Cardiac septum (tissue), 1 donor: ENCODE measurements at regions not wholly inside any gene's neighbourhood (a gene's known extent, or its start where the extent isn't known, plus 50 kb on each side); places are given as distances from the start of the nearest gene placed in this dataset.

ENCODE experiments used
- DNase-seq: peaks from one replicate; pipeline ENCODE4 v3.0.0-alpha.2; 2020; ENCODE audit warnings: low spot score
- intact Hi-C: fragments of 100-400 bp; cut with DNase I; formaldehyde crosslinking; loops from one replicate; pipeline ENCODE4 v1.14.0; 2022
- donor health status: DM: no; HTN: no; CAD: no.

- DNase-seq, result no peak
- intact Hi-C loops, result no loop called here
Observed at GRCh38 chr21:43364261-43364510, 62.7 kb downstream of the SIK1 start.

DNA sequence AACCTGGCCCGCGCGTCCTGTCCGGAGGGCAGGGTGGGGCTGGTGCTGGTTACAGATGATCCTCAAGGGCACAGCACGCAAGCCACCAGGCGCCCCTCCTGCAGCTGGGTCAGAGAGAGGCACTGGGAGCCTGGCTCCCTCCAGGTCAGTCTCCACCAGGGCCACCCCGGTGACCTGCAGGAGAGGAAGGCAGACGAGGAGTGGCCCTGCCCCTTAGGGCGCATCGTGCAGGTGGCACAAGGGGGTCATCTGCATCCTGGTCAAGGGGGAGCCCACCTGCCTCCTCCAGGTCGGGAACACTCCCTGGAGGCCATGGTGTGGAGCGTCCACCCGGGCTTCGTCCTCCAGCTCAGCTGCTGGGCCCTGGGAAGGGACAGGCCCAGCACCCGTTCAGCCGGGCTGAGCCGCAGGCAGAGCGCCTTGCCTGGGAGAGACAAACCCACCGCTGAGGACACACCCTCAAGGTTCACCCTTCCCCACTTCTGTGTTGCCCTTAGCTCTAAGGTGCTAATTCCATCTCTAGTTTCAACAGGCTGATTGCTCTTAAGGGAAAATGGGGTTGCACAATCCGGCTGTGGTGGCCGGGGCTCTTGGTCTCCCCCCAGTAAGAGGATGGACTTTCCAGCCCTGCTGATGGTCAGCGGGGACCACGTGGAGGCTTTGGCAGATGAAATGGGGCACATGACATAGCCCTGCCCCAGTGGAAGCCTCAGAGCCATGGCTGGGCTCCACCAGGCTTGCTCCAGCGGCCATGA, 63.2 kb downstream of the SIK1 start:
- intact Hi-C loops, result no loop called here
- no peak for DNase-seq

- intact Hi-C loops, result no loop called here
- no peak for DNase-seq
Observed at GRCh38 chr21:43362915-43363314, 64.0 kb downstream of the SIK1 start.

DNA sequence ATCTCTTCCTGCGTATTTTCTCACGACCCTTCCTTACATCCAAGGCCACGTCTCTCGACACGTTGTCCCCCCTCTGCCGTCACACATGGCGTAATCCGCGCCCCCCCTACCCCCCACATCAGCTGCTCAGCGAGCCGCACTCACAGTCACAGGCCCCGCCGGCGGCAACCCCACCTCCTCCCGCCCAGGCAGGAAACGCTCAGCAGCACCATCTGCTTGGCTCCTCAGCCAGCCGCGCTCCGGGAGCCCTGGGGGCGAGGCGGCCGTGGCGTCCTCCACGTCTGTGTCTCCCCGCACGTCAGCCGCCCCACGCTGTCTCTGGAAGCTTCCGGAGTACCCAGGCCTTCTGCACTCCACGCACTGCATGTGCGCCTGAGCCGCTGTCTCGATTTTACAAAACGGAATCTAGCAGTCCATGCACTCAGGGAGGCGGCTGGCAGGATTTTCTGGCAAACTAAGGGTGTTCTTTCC, 64.6 kb downstream of the SIK1 start:
- intact Hi-C loops, result no loop called here
- peak; percentile 87 for DNase-seq

- no peak for DNase-seq
- intact Hi-C loops, result no loop called here
Observed at GRCh38 chr21:43361493-43362296, 65.2 kb downstream of the SIK1 start.

DNA sequence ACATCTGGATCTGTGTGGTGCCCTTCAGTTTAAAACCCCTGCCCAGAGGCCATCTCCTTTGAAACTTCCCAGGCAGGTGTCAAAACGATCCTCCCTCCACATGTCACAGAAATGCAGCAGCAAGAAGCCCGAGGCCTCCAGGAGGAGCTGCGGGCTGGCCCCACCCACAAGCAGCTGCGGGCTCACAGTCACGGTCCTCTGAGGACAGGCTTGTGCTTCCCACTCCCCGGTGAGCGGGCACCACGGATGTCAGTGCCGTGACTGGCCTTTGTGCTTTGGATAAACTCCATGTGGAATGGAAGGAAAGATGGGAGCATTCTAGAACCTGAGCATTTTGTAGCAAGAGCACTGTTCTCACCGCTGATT, 65.8 kb downstream of the SIK1 start:
- intact Hi-C loops, result no loop called here
- no peak for DNase-seq

DNA sequence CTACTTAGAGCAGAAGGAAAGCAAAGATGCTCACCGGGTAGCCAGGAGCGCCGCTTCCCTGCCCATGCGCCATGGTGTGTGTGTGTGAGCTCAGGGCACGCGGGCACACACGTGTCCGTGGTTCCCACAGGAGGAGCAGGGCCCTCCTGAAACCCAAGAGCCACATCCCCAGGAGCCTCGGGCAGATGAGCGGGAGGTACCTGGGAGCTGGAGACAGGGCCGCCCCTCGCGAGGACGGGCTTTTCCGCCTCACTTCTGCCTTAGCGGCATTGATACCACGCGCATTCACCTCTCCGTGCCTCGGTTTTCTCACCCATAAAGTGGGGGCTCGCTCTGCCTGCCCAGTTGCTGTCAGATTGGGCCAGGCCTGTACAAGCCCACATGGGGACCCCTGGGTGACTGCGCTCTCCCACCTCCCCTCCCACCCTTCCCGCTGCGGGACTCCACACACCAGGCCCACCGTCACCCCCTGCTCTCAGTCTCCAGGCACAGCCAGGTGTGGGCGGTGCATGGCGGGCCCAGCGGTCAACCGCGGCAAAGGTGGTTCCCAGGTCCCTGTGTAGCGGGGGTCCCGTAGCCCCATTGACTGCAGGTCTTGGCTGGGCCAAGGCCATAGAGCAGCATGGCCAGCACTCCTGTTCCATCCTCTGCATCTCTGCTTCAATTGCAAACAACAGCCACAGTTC, 66.3 kb downstream of the SIK1 start:
- intact Hi-C loops, result no loop called here
- DNase-seq, result no peak

GRCh38 chr21:43358940-43359822, 67.8 kb downstream of the SIK1 start:
- intact Hi-C loops, result no loop called here
- DNase-seq, result no peak

DNA sequence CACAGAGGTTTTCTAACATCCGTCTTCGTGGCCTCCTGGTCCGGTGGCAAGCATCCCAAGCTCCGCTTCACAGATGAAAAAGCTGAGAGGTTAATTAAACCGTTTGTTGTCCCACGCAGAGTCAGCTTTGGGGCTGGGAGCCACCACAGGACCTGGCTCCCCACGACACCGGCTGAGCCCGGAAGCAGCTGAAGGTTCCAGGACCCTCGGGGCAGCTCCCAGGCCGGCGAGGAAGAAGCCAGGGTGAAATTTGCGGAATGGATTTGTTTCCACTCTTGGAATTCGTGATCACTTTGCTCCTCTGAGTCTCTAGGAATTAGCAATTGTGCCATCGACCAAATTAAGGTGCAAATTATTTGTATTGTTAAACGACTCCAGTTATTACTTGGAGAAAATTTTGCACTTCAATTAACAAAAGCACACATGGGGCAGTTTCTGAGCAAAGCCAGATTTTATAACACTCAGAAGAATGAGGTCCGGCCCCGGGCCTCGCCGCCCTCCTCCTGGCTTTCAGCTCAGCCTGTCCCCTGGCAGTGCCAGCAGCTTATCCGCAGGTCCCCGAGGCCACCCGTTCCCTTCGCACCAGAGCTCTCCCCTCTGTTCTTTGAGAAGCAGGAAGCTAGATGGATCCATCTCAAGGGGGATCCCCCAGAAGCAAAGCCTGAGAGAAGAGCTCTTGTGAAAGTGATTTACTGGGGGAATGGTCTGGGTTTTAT, 69.1 kb downstream of the SIK1 start:
- intact Hi-C loops, result no loop called here
- DNase-seq, result no peak

- DNase-seq, result no peak
Observed at GRCh38 chr21:43355925-43356289, 71.0 kb downstream of the SIK1 start.

DNA sequence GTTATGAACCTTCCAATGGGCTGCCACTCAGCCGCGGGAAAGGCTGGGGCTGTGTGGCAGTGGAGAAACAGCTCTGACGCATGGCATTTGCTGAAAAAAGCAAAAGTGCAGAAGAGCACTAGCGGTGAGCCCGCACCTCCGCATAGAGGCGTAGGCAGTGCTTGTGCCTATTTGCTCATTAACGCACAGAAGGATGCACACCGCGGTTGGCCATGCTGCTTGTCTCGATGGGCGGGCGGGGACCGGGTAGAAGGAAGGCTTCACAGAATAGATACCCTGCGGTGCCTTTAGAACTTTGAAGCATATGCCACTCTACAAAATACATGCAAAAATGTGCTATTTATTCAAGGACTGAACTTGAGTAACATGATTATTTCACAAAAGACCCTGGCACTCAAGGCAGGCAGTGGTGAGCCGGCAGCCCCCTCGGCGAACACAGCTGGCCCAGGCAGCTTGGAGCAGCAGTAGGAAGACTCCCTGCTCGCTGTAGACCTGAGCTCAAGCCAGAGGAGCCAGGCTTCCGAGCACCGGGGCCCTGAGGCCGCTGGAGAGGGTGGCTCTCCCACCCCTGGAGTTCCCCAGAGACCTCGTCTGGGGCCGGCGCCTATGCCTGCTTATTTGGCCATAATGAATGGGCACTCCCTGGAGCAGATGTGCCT, 71.5 kb downstream of the SIK1 start:
- DNase-seq, result no peak
- intact Hi-C loops, result no loop called here

More at GRCh38 chr21:43355925-43356289, 71.0 kb downstream of the SIK1 start:
- intact Hi-C loops, result no loop called here

- no peak for DNase-seq
- intact Hi-C loops, result no loop called here
Observed at GRCh38 chr21:43354666-43355065, 72.3 kb downstream of the SIK1 start.

- no peak for DNase-seq
- intact Hi-C loops, result no loop called here
Observed at GRCh38 chr21:43354026-43354420, 72.9 kb downstream of the SIK1 start.

- intact Hi-C loops, result no loop called here
- no peak for DNase-seq
Observed at GRCh38 chr21:43353282-43354025, 73.5 kb downstream of the SIK1 start.

DNA sequence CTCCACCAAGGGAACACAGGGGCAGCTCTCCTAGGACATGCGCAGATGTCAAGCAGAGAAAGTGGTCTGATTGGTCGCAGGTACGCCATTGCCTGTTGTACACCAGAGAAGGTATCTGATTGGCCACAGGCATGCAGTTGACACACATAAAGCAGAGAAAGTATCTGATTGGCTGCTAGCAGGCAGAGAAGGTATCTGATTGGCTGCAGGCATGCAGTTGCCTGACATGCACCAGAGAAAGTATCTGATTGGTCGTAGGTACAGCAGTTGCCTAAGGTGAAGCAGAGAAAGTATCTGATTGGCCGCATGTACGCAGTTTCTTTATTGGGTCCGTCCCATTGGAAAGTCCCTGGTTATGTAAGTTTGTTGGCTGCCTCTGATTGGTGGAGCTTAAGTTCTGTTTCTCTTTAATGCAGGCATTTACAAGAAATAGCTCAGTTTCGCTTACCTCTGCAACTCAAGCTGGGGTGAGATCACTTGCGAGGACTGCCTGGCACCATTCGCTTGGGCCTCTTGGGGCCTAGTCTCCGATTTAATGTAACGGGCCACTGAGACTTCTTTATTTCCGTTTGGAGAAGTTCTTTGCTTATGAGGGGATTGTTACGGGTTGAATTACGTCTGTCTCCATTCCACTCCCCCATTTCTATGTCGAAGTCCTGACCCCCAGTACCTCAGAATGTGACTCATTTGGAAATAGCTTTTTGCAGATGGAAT, 74.2 kb downstream of the SIK1 start:
- DNase-seq, result no peak
- intact Hi-C loops, result no loop called here

GRCh38 chr21:43352154-43352537, 74.8 kb downstream of the SIK1 start:
- intact Hi-C loops, result no loop called here
- no peak for DNase-seq

DNA sequence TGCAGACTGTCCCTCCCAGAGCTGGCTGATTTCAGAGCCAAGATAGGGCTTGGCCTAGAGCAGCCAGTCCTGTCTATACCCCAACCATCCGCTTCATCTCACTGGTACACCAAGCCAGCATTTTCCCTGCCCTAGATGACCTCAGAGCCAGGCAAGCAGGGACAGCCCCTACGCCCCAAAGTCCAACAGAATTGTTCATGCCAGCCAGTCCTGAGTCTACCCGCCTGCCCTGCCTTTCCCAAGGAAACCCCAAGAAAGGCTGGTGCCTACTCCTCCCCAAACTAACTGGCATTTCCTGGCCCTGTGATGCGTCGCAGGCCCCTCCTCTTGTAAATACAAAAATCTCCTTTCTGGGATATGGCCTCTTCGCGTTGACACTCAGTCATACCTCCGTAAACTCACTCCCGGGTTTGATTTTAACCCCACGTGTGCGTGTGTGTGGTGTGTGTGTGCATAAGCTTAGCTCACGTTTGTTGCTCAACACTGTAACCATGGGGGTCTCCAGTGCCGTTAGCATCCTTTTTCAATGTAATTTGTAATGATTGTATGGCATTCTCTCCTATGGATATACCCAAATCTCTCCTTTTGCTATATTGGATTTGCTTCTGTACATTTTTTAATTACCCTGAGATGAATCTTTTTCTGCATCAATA, 75.3 kb downstream of the SIK1 start:
- no peak for DNase-seq
- intact Hi-C loops, result no loop called here
